ENCODE measurements at regions not wholly inside any gene's neighbourhood (a gene's known extent, or its start where the extent isn't known, plus 50 kb on each side); places are given as distances from the start of the nearest gene placed in this dataset.

GRCh38 chr17:63304704-63305261, 141.3 kb downstream of the CYB561 start:
- Histone ChIP-seq H3K79me2 (ENCODE audit: insufficient read depth, low read length) (no peaks in the 10 kb centered on the region), H2AFZ (ENCODE audit: low read length) (no peak overlapping the region)

DNA sequence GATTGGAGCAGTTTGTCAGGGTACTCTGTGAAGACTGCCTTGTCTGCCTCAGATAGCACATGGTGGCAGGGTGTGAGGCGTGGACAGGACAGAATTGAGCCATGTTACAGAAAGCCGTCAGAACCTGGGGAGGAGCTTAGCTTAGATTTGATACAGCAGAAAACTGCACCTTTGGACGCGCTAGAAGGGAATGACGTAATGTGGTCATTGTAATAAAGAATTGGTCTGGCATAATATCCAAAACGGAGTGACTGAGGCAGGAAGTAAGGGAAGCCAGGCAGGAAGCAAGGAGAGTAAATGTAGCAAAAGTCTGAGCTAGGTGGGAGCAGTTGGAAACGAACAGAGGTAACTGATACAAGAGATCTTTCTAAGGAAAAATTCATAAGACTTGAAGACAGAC, 140.2 kb downstream of the CYB561 start:
- TF ChIP-seq CTCF (conservative IDR thresholded peaks at IDR 0.05; ENCODE audit: low read length) (no peak), EZH2phosphoT487 (IDR thresholded peaks at IDR 0.05; ENCODE audit: borderline replicate concordance) (no peak)
- Histone ChIP-seq H3K4me2 (ENCODE audit: low read depth, low read length, poor library complexity, severe bottlenecking) (no peak overlapping the region), H4K20me1 (ENCODE audit: insufficient read depth, low read length, poor library complexity, severe bottlenecking) (no peaks in the 10 kb centered on the region), H3K4me3 (ENCODE audit: low read length, poor library complexity, severe bottlenecking) (no peak overlapping the region), H3K27me3 (ENCODE audit: insufficient read depth, low read length, poor library complexity, severe bottlenecking) (no peaks in the 10 kb centered on the region), H3K9me2 (replicated peaks; ENCODE audit: low read depth, low read length) (no peaks in the 10 kb centered on the region), H3K36me3 (ENCODE audit: insufficient read depth, low read length) (no peaks in the 10 kb centered on the region), H3K79me2 (ENCODE audit: insufficient read depth, low read length) (no peaks in the 10 kb centered on the region), H3F3A (ENCODE audit: low read depth) (no peaks in the 10 kb centered on the region), H2AFZ (ENCODE audit: low read length) (no peak overlapping the region), H3K9ac (ENCODE audit: low read depth, low read length, poor library complexity, severe bottlenecking) (no peak overlapping the region), H3K4me1 (ENCODE audit: insufficient read depth, low read length, poor library complexity, severe bottlenecking) (no peaks in the 10 kb centered on the region), H3K9me3 (ENCODE audit: insufficient read depth, low read depth, low read length) (no peaks in the 10 kb centered on the region)

More at GRCh38 chr17:63304704-63305261, 141.3 kb downstream of the CYB561 start:
- H3K9me3 ChIP-seq (ENCODE audit: insufficient read depth, low read depth, low read length), result no peaks in the 10 kb centered on the region; the same call in 1 of the 2 replicates
- no peak overlapping the region for H3K9ac ChIP-seq (ENCODE audit: low read depth, low read length, poor library complexity, severe bottlenecking)
- no peaks in the 10 kb centered on the region for H4K20me1 ChIP-seq (ENCODE audit: insufficient read depth, low read length, poor library complexity, severe bottlenecking)
- H3K4me1 ChIP-seq (ENCODE audit: insufficient read depth, low read length, poor library complexity, severe bottlenecking), result no peaks in the 10 kb centered on the region
- no peaks in the 10 kb centered on the region for H3K27me3 ChIP-seq (ENCODE audit: insufficient read depth, low read length, poor library complexity, severe bottlenecking)
- no peaks in the 10 kb centered on the region for H3K9me2 ChIP-seq (replicated peaks; ENCODE audit: low read depth, low read length)
- no peak overlapping the region for H3K4me2 ChIP-seq (ENCODE audit: low read depth, low read length, poor library complexity, severe bottlenecking)
- H3F3A ChIP-seq (ENCODE audit: low read depth), result no peaks in the 10 kb centered on the region
- TF ChIP-seq EZH2phosphoT487 (IDR thresholded peaks at IDR 0.05; ENCODE audit: borderline replicate concordance) (no peak), CTCF (conservative IDR thresholded peaks at IDR 0.05; ENCODE audit: low read length) (no peak)
- H3K4me3 ChIP-seq (ENCODE audit: low read length, poor library complexity, severe bottlenecking), result no peak overlapping the region
- H3K36me3 ChIP-seq (ENCODE audit: insufficient read depth, low read length), result no peaks in the 10 kb centered on the region

DNA sequence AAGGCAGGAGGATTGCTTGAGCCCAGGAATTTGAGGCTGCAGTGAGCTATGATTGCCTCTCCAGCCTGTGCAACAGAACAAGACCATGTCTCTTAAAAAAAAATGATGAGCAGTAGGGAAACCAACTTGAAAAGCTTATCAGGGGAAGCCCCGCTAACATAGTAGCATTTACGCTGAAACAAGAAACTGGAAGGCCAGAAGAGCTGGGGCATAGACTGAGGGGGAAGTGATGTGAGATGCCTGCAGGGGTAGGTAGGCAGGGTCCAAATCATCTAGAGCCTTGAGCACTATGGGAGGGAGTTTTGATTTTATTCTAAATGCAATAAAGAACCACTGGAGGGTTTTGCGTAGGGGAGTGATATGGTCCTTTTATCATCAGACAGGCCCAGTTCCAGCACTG, 139.3 kb downstream of the CYB561 start:
- Histone ChIP-seq H3K9ac (ENCODE audit: low read depth, low read length, poor library complexity, severe bottlenecking) (no peak overlapping the region), H2AFZ (ENCODE audit: low read length) (no peak overlapping the region), H3K4me2 (ENCODE audit: low read depth, low read length, poor library complexity, severe bottlenecking) (no peak overlapping the region), H3F3A (ENCODE audit: low read depth) (no peaks in the 10 kb centered on the region), H3K79me2 (ENCODE audit: insufficient read depth, low read length) (no peaks in the 10 kb centered on the region), H4K20me1 (ENCODE audit: insufficient read depth, low read length, poor library complexity, severe bottlenecking) (no peaks in the 10 kb centered on the region), H3K4me1 (ENCODE audit: insufficient read depth, low read length, poor library complexity, severe bottlenecking) (no peaks in the 10 kb centered on the region), H3K4me3 (ENCODE audit: low read length, poor library complexity, severe bottlenecking) (no peak overlapping the region), H3K36me3 (ENCODE audit: insufficient read depth, low read length) (no peaks in the 10 kb centered on the region), H3K9me3 (ENCODE audit: insufficient read depth, low read depth, low read length) (no peaks in the 10 kb centered on the region; the same call in 1 of the 2 replicates), H3K27me3 (ENCODE audit: insufficient read depth, low read length, poor library complexity, severe bottlenecking) (no peaks in the 10 kb centered on the region), H3K9me2 (replicated peaks; ENCODE audit: low read depth, low read length) (no peaks in the 10 kb centered on the region)
- no peak for TF ChIP-seq CTCF (conservative IDR thresholded peaks at IDR 0.05; ENCODE audit: low read length)
- TF ChIP-seq EZH2phosphoT487 (IDR thresholded peaks at IDR 0.05; ENCODE audit: borderline replicate concordance), result no peak
